ENCODE measurements at regions not wholly inside any gene's neighbourhood (a gene's known extent, or its start where the extent isn't known, plus 50 kb on each side); places are given as distances from the start of the nearest gene placed in this dataset.

DNA sequence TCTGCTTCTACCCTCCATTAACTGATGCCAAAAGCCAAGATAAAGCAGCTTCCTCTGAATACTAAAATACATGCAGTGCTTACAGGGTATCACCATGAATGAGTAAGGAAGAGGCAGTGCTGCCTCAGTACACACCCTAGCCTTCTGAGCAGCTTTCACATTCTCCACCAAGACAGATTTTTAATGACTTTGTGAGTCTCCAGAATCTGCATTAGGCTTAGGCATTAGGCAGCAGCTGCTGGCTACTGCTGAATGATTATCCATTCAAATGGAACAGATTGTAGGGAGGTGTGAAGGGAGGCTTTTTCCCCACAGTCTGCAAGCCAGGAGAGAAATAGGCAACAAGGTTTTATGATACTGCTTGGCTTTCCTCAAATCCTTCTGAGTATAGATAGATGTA, 1226.7 kb upstream of the LRRN3 start:
- H3K79me2 ChIP-seq (ENCODE audit: control insufficient read depth, insufficient read depth, low read length): no peaks in the 10 kb centered on the region
- no peak overlapping the region for H2AFZ ChIP-seq (ENCODE audit: low read length)
- no peak overlapping the region for H3K27ac ChIP-seq (ENCODE audit: insufficient read depth, low read length)
- no peaks in the 10 kb centered on the region for H4K20me1 ChIP-seq (ENCODE audit: control insufficient read depth, extremely low read depth, insufficient read depth, low read length)
- H3K9me3 ChIP-seq (ENCODE audit: control insufficient read depth, insufficient read depth, low read depth, low read length): no peaks in the 10 kb centered on the region
- H3K4me3 ChIP-seq (replicated peaks in 1 of 4; ENCODE audit: control extremely low read depth in 1 of 4, insufficient read depth in 1 of 4, low read depth in 3 of 4, low read length in 4 of 4): no peak overlapping the region
- TF ChIP-seq EZH2 (IDR thresholded peaks at IDR 0.05; ENCODE audit: low read length, missing control alignments): no peak
- TF ChIP-seq, protein P1, sequence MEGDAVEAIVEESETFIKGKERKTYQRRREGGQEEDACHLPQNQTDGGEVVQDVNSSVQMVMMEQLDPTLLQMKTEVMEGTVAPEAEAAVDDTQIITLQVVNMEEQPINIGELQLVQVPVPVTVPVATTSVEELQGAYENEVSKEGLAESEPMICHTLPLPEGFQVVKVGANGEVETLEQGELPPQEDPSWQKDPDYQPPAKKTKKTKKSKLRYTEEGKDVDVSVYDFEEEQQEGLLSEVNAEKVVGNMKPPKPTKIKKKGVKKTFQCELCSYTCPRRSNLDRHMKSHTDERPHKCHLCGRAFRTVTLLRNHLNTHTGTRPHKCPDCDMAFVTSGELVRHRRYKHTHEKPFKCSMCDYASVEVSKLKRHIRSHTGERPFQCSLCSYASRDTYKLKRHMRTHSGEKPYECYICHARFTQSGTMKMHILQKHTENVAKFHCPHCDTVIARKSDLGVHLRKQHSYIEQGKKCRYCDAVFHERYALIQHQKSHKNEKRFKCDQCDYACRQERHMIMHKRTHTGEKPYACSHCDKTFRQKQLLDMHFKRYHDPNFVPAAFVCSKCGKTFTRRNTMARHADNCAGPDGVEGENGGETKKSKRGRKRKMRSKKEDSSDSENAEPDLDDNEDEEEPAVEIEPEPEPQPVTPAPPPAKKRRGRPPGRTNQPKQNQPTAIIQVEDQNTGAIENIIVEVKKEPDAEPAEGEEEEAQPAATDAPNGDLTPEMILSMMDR (conservative IDR thresholded peaks at IDR 0.05 in 1 of 2, IDR thresholded peaks at IDR 0.05 in 1 of 2; ENCODE audit: low read depth in 1 of 2, low read length in 2 of 2): no peak
- H3K9ac ChIP-seq (ENCODE audit: insufficient read depth, low read length): no peak overlapping the region
- no peaks in the 10 kb centered on the region for H3K4me1 ChIP-seq (ENCODE audit: control insufficient read depth, extremely low read depth, insufficient read depth, low read length)
- H3K36me3 ChIP-seq (ENCODE audit: control insufficient read depth, insufficient read depth, low read length): no peaks in the 10 kb centered on the region
- no peak for DNase-seq (ENCODE audit: low read depth in 2 of 2)
- H3K4me2 ChIP-seq (ENCODE audit: extremely low read depth, insufficient read depth, low read length): no peak overlapping the region
- H3K27me3 ChIP-seq (ENCODE audit: control insufficient read depth, insufficient read depth, low read length): no peaks in the 10 kb centered on the region

GRCh38 chr7:109868215-109868860, 1222.6 kb upstream of the LRRN3 start:
- Histone ChIP-seq H3K36me3 (ENCODE audit: control insufficient read depth, insufficient read depth, low read length) (no peaks in the 10 kb centered on the region), H3K4me2 (ENCODE audit: extremely low read depth, insufficient read depth, low read length) (no peak overlapping the region), H2AFZ (ENCODE audit: low read length) (no peak overlapping the region), H4K20me1 (ENCODE audit: control insufficient read depth, extremely low read depth, insufficient read depth, low read length) (no peaks in the 10 kb centered on the region), H3K79me2 (ENCODE audit: control insufficient read depth, insufficient read depth, low read length) (no peaks in the 10 kb centered on the region), H3K9me3 (ENCODE audit: control insufficient read depth, insufficient read depth, low read depth, low read length) (no peaks in the 10 kb centered on the region), H3K4me3 (replicated peaks in 1 of 4; ENCODE audit: control extremely low read depth in 1 of 4, insufficient read depth in 1 of 4, low read depth in 3 of 4, low read length in 4 of 4) (no peak overlapping the region), H3K4me1 (ENCODE audit: control insufficient read depth, extremely low read depth, insufficient read depth, low read length) (no peaks in the 10 kb centered on the region), H3K27ac (ENCODE audit: insufficient read depth, low read length) (no peak overlapping the region), H3K9ac (ENCODE audit: insufficient read depth, low read length) (no peak overlapping the region), H3K27me3 (ENCODE audit: control insufficient read depth, insufficient read depth, low read length) (no peaks in the 10 kb centered on the region)
- no peak for DNase-seq (ENCODE audit: low read depth in 2 of 2)
- TF ChIP-seq, protein P1 (conservative IDR thresholded peaks at IDR 0.05 in 1 of 2, IDR thresholded peaks at IDR 0.05 in 1 of 2; ENCODE audit: low read depth in 1 of 2, low read length in 2 of 2): no peak
- no peak for TF ChIP-seq EZH2 (IDR thresholded peaks at IDR 0.05; ENCODE audit: low read length, missing control alignments)

DNA sequence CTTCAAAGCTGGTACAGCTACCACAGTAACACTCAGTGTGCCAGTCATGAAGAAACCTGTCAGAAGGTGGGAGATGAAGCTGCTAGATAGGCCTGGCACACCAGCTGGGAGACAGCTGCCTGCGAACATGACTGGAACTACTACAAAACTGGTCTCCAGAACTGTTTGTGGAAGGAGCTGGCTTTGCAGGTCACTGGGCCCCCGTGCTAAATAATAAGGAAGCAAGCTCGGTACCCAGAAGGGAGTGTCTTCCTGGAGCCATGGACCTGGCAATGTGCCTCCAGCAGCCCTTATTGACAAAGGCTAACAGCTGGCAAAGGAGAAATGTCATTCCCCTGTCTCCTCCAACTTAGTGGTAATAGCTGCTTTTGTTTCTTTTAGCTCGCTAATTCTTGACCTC, 1217.6 kb upstream of the LRRN3 start:
- Histone ChIP-seq H3K27me3 (ENCODE audit: control insufficient read depth, insufficient read depth, low read length) (no peaks in the 10 kb centered on the region), H3K36me3 (ENCODE audit: control insufficient read depth, insufficient read depth, low read length) (no peaks in the 10 kb centered on the region), H3K27ac (ENCODE audit: insufficient read depth, low read length) (no peak overlapping the region), H2AFZ (ENCODE audit: low read length) (no peak overlapping the region), H3K79me2 (ENCODE audit: control insufficient read depth, insufficient read depth, low read length) (no peaks in the 10 kb centered on the region), H3K9ac (ENCODE audit: insufficient read depth, low read length) (no peak overlapping the region), H4K20me1 (ENCODE audit: control insufficient read depth, extremely low read depth, insufficient read depth, low read length) (no peaks in the 10 kb centered on the region), H3K4me2 (ENCODE audit: extremely low read depth, insufficient read depth, low read length) (no peak overlapping the region), H3K4me3 (replicated peaks in 1 of 4; ENCODE audit: control extremely low read depth in 1 of 4, insufficient read depth in 1 of 4, low read depth in 3 of 4, low read length in 4 of 4) (no peak overlapping the region), H3K4me1 (ENCODE audit: control insufficient read depth, extremely low read depth, insufficient read depth, low read length) (no peaks in the 10 kb centered on the region), H3K9me3 (ENCODE audit: control insufficient read depth, insufficient read depth, low read depth, low read length) (no peaks in the 10 kb centered on the region)
- TF ChIP-seq, protein P1 (conservative IDR thresholded peaks at IDR 0.05 in 1 of 2, IDR thresholded peaks at IDR 0.05 in 1 of 2; ENCODE audit: low read depth in 1 of 2, low read length in 2 of 2): no peak
- no peak for TF ChIP-seq EZH2 (IDR thresholded peaks at IDR 0.05; ENCODE audit: low read length, missing control alignments)
- DNase-seq (ENCODE audit: low read depth in 2 of 2): no peak

All from fibroblast of lung (primary cell).